ENCODE measurements at regions not wholly inside any gene's neighbourhood (a gene's known extent, or its start where the extent isn't known, plus 50 kb on each side); places are given as distances from the start of the nearest gene placed in this dataset.

- no peak for DNase-seq
Measured at GRCh38 chr1:65097076-65097475, 50.9 kb upstream of the AK4 start.

All from amygdala (tissue), 56 donors.